COR-L47 (cell line): ENCODE measurements at regions not wholly inside any gene's neighbourhood (a gene's known extent, or its start where the extent isn't known, plus 50 kb on each side); places are given as distances from the start of the nearest gene placed in this dataset.

Experiments
- DNase-seq: peaks from one replicate; lab custom pipeline; 2025; lab: John Stamatoyannopoulos, UW

DNA sequence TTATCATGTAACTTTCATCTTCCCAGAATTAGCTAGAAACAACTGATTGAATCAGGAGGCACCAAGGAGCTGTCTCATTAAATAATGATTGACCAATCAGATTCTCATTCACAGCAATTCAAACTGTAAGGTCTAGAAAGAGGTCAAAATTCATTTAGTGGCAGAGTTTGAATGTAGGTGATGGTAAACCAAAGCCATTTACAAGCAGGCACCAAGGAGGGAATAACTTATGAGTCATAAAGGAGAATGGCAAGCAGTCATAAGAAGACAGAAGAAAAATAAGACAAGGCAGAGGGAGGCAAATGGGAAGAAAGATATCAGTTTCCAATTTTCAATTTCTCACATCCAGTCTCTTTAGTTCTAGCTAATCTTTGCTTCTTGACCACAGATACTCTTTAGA, 52.9 kb upstream of the DEFB112 start:
- no peak for DNase-seq

GRCh38 chr6:50110587-50110986, 60.9 kb upstream of the DEFB112 start:
- no peak for DNase-seq

DNA sequence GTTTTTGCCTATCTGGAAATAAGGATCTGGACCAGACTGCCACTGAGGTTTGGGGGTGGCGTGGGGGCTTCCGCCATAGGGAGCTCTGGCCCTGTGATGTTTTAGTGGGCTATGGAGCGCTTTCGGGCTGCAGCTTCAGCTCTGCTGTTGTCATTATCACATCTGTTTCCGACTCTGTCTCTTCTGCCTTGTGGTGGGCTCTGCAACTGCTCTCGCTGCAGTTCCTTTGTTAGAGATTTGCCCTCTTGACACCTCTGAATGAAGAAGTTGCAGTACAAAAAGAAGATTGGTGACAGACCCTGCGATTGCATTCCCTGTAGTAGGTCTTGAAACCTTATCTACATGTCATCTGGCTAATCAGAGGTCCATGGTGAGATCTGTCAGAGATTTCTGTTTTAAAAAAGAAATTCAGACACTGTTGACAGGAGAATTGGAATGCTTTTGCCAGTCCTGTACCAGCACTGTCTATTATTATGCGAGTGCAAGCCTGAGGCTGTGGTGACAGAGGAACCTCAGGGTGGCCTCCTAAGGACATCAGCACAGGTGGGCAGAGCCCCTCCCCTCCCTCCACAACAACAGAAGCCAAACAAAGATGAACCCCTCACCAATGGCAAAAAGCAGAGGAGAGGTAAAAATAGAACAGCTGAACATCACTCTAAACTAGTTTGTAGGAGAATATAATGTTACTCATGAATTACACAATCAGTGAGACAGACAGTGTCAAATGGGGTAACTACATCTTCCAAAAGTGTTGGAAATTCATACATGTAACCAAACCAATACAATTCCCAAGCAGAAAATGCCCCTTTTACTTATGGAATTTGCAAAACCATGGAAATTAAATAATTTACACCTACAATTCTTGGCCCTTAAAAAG, 63.5 kb upstream of the DEFB112 start:
- DNase-seq, result no peak

- no peak for DNase-seq
Measured at GRCh38 chr6:50116390-50116789, 66.7 kb upstream of the DEFB112 start.

DNA sequence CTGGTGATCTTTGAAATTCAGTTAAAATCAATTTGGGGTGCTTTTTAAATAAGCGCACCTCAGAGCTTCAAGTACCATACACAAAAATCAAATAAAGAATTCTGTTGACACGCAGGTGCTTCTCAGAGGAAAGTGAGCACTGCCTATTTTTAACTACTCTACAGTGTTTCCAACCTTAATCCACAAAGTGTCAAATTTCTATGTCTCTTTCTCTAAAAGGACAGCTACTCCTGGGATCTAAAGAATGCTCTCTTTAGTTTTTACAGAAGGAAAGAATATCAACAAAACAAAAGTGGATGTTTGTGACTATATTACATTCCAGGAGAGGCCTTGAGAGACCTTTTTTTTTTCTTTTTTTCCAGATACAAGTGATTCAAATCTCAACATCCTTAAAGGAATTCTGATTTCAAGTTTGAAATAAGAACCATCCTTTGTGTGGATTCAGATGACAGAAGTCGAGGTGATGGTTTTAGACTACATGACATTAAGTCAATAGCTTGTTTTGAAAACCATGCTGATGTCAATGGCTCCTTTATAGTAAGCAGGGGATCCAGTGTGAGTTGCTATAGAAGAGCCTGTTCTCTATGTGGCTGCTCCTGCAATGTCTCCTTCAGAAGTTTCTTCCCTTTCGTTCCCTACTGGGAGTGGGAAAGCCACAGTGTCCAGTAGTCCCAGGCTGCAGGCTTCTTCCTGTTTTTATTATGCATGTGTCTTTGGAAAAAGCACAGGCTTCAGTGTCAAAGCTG, 67.2 kb upstream of the DEFB112 start:
- no peak for DNase-seq

- DNase-seq, result no peak
Measured at GRCh38 chr6:50120300-50120699, 70.6 kb upstream of the DEFB112 start.

- DNase-seq, result no peak
Measured at GRCh38 chr6:50123688-50124087, 74.0 kb upstream of the DEFB112 start.

DNA sequence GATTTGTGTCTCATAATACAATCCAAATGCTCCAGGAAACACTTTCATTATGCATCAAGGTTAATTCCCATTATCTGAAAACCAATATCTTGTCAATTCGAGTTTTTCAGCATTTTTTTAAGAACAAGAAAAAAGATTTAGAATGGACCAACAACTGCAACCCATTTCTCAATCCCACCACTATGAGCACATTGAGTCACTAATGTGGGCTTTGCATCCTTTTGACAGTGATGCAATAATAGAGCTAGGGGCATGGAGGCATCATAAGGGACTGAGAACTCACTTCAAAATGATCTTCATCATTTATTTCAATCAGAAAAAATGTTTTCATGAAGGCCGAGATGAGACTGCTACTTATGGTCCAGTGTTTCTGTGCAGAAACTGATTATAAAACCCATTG, 74.8 kb upstream of the DEFB112 start:
- DNase-seq, result no peak

DNA sequence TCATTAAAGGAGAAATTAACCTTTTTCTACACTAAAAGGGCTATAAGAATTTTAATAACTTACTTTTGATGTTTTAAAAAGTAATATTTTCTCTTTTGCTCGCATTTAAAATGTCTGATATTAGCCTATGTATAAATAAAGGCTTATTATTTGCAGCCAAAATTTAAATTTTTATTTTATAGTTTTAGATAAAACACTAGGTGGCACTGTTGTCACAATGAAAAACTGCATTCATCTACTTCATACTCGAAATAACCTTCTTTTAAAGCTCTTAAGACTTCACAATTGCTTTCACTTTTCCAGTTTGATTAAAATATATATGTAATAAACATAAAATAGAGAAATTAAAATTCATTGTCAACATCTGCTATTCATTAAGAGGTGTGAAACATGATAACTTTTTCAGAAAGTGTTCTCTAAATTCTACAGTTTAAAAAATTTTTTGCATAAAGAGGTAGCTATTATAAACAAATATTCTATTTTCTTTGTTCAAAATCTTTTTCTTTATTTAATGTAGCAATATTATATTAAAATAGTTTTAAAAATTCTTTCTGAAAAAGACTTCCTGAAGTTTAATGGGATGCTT, 78.8 kb upstream of the DEFB112 start:
- peak; percentile 2 for DNase-seq

- no peak for DNase-seq
Measured at GRCh38 chr6:50135968-50136367, 86.2 kb upstream of the DEFB112 start.

DNA sequence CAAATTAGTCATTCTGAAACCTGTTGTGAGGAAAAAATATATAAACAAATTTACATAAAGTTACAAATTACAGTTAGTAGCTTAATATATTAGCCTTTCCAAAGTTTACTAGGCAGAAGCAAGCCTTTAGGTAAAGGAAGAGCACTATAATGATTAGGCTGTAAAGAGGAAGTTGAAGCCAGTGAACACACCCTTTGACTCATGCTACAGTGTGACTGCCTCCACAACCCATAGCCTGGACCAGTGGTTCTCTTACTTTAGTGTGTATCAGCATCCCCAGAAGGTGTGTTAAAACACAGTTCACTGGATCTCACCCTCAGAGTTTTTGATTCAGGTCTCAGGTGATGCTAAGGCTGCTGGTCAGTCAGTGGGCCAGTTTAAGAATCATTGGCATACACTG, 91.4 kb upstream of the DEFB112 start:
- no peak for DNase-seq

- no peak for DNase-seq
Measured at GRCh38 chr6:50143011-50143719, 93.4 kb upstream of the DEFB112 start.

DNA sequence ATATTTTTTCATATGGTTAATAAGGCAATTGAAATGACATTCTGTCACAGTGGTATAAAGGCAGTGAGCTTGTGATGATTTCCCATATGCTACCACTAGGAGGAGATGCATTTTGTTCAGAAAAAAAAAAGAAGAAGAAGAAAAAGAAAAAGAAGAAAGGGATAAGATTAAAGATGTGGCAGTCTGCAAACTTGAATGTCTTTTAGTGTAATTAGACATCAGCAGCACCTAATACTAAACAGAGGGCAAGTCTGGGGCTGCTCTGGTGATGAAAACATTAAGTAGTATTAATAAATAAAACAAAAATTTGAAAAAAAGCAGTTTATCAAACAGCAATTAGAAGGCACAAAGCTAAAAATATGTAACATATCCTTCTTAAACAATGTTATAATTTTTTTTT, 95.4 kb upstream of the DEFB112 start:
- DNase-seq, result no peak

GRCh38 chr6:50147371-50147770, 97.6 kb upstream of the DEFB112 start:
- DNase-seq, result no peak

DNA sequence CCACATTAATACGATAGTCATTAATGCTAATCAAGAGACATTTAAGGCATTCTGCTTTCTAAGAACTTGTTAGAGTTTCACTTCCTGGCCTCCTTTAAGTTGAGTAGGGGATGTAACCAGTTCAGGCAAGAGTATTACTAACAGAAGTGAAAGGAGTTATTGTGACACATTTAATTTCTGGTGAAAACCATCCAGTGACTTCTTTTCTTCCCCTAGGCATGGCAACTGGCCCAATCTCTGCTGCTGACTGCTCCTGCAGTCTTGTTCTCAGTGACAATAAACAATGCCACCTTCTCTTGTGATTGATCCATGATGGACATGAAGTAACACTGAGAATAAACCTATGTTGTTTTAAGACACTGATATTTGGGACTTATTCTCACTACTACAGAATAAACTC, 130.9 kb upstream of the DEFB112 start:
- no peak for DNase-seq

DNA sequence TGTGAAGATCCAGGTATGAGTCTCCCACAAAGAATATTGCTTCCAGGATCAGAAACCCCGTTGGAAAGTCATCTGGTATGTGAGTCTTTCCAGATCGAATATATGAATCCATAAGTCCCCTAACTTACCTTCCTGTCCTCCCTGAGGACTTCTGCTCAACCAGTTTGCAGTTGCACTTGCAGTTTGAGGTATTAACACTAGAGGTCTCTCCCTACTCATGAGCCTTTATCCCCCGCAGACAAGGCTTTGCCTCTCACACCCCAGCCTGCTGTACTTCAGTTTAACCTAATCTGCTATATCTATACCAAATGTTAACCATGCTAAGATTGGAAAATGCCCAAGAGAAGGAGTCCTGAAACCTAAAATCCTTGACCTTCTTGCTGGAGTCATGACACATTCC, 135.3 kb upstream of the DEFB112 start:
- DNase-seq, result no peak

- peak; percentile 57 for DNase-seq
Measured at GRCh38 chr6:50187351-50187921, 137.7 kb upstream of the DEFB112 start.

DNA sequence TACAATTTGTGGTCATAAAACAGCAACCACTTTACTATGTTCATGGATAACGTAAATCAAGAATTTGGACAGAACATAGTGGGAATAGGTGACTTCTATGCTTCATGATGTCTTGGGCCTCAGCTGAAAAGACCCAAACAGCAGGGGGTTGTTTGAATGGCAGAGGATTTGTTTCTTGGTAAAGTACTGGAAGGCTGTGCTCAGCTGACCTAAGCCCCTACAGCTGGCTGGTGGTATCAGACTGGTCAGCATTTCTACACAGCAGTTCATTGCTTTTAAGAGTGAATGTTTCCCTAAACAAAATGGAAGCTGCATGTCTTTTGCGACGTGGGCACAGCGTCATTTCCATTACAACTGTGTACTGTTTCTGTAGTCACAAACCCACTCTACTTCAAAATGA, 148.5 kb upstream of the DEFB112 start:
- DNase-seq, result no peak

GRCh38 chr6:50202766-50203165, 153.0 kb upstream of the DEFB112 start:
- DNase-seq, result no peak

DNA sequence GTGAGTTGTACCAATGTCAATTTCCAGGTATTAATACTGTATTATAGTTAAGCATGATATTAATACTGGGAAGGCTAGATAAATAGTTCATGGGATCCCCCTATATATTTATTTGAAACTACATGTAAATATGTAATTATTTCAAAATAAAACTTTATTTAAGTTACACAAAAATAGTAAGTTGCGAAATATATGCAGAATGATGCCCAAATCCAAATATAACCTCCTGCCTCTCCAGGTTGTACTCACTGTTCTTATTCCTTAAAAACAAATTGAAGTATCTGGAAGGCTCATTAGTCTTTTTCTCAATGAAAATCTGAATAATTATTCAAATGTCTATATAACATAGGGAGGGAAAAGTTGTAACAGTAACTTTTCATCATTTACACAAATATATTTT, 161.9 kb upstream of the DEFB112 start:
- no peak for DNase-seq

GRCh38 chr6:50213146-50213545, 163.4 kb upstream of the DEFB112 start:
- peak; percentile 32 for DNase-seq

- DNase-seq, result no peak
Measured at GRCh38 chr6:50214937-50215336, 165.2 kb upstream of the DEFB112 start.
